Stimulated activated naive CD8-positive, alpha-beta T cell treated with anti-CD3 and anti-CD28 coated beads, Interleukin-15, Interleukin-2, amounts not matched to agents 100 U/mL and 50 U/mL, for 24 hours (primary cell): ENCODE measurements at regions not wholly inside any gene's neighbourhood (a gene's known extent, or its start where the extent isn't known, plus 50 kb on each side); places are given as distances from the start of the nearest gene placed in this dataset.
"Not testable (repeated sequence)": the region's sequence is repeated elsewhere in the genome, so short reads cannot be mapped to it uniquely, and the experiment has no call there.

ENCODE experiments used
- ATAC-seq: fragments of 150-1000 bp; cut with Tn5 transposase; one replicate; pipeline ENCODE4 v1.10.0; 2021
- DNase-seq: peaks from one replicate; pipeline ENCODE4 v3.0.0; 2021

GRCh38 chrX:45811326-45811725 lies 610.6 kb upstream of the DIPK2B start:
- DNase-seq: no peak
- ATAC-seq: peak; percentile 19

- no peak for DNase-seq
- peak; percentile 21 for ATAC-seq
Measured at GRCh38 chrX:45807572-45808425, 607.1 kb upstream of the DIPK2B start.

GRCh38 chrX:45806410-45807121 lies 605.9 kb upstream of the DIPK2B start:
- ATAC-seq (peak; percentile 60), DNase-seq (peak; percentile 29)

- ATAC-seq: no peak
- no peak for DNase-seq
Measured at GRCh38 chrX:45804276-45804675, 603.6 kb upstream of the DIPK2B start.

GRCh38 chrX:45803383-45803921 lies 602.8 kb upstream of the DIPK2B start:
- peak; percentile 28 for DNase-seq
- peak; percentile 48 for ATAC-seq

- DNase-seq: no peak
- no peak for ATAC-seq
Measured at GRCh38 chrX:45801554-45801953, 600.9 kb upstream of the DIPK2B start.

- DNase-seq, ATAC-seq: not testable (repeated sequence)
Measured at GRCh38 chrX:45800746-45801453, 600.2 kb upstream of the DIPK2B start.

GRCh38 chrX:45799576-45799975 lies 598.9 kb upstream of the DIPK2B start:
- DNase-seq: no peak
- no peak for ATAC-seq

- ATAC-seq (no peak), DNase-seq (no peak)
Measured at GRCh38 chrX:45795546-45795945, 594.9 kb upstream of the DIPK2B start.

- no peak for DNase-seq
- ATAC-seq: no peak
Measured at GRCh38 chrX:45794995-45795337, 594.3 kb upstream of the DIPK2B start.

GRCh38 chrX:45794323-45794994 lies 593.8 kb upstream of the DIPK2B start:
- DNase-seq: no peak
- no peak for ATAC-seq

GRCh38 chrX:45788941-45789348 lies 588.3 kb upstream of the DIPK2B start:
- ATAC-seq: no peak
- DNase-seq: no peak

GRCh38 chrX:45788315-45788714 lies 587.6 kb upstream of the DIPK2B start:
- no peak for DNase-seq
- no peak for ATAC-seq

GRCh38 chrX:45784590-45784989 lies 583.9 kb upstream of the DIPK2B start:
- ATAC-seq: no peak
- no peak for DNase-seq

- DNase-seq (no peak), ATAC-seq (no peak)
Measured at GRCh38 chrX:45783002-45783401, 582.3 kb upstream of the DIPK2B start.

- ATAC-seq (no peak), DNase-seq (no peak)
Measured at GRCh38 chrX:45781901-45782553, 581.4 kb upstream of the DIPK2B start.

GRCh38 chrX:45778616-45779015 lies 577.9 kb upstream of the DIPK2B start:
- no peak for ATAC-seq
- DNase-seq: no peak

- no peak for DNase-seq
Measured at GRCh38 chrX:45777366-45777765, 576.7 kb upstream of the DIPK2B start.

GRCh38 chrX:45775468-45775867 lies 574.8 kb upstream of the DIPK2B start:
- ATAC-seq (no peak), DNase-seq (no peak)

More at GRCh38 chrX:45777366-45777765, 576.7 kb upstream of the DIPK2B start:
- no peak for ATAC-seq

- no peak for ATAC-seq
- DNase-seq: no peak
Measured at GRCh38 chrX:45774961-45775360, 574.3 kb upstream of the DIPK2B start.

- DNase-seq: no peak
Measured at GRCh38 chrX:45773572-45773971, 572.9 kb upstream of the DIPK2B start.

More at GRCh38 chrX:45773572-45773971, 572.9 kb upstream of the DIPK2B start:
- no peak for ATAC-seq
